ENCODE measurements at regions not wholly inside any gene's neighbourhood (a gene's known extent, or its start where the extent isn't known, plus 50 kb on each side); places are given as distances from the start of the nearest gene placed in this dataset.

DNA sequence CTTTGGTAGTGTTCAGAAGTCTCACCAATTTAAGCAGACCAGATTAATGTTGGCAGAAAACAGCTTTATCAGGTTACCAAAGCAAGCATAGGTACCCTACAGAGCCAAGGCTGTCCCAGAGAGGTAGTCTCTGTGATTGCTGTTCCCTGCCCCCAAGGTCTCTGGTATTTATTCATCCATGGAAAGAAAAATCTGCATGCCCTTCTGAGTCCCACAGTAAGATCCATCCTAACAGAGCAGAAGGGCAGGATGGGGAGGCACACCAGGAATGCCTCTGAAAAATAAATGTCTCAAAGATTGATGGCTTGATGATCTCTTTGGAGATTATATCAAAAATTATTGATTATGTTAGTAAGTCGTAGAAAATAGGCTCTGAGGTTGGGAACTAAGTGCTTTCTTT, 122.8 kb downstream of the FAT3 start:
- TF ChIP-seq POLR2AphosphoS5 (IDR thresholded peaks at IDR 0.05) (no peak), RAD21 (conservative IDR thresholded peaks at IDR 0.05) (no peak), MXI1 (conservative IDR thresholded peaks at IDR 0.05; ENCODE audit: poor library complexity, severe bottlenecking) (no peak), SMC3 (conservative IDR thresholded peaks at IDR 0.05; ENCODE audit: poor library complexity) (no peak), TAF1 (IDR thresholded peaks at IDR 0.05; ENCODE audit: low read depth) (no peak), EZH2 (IDR thresholded peaks at IDR 0.05; ENCODE audit: borderline replicate concordance, insufficient read depth, low read length, poor library complexity, severe bottlenecking) (no peak)
- TF ChIP-seq, protein P1, sequence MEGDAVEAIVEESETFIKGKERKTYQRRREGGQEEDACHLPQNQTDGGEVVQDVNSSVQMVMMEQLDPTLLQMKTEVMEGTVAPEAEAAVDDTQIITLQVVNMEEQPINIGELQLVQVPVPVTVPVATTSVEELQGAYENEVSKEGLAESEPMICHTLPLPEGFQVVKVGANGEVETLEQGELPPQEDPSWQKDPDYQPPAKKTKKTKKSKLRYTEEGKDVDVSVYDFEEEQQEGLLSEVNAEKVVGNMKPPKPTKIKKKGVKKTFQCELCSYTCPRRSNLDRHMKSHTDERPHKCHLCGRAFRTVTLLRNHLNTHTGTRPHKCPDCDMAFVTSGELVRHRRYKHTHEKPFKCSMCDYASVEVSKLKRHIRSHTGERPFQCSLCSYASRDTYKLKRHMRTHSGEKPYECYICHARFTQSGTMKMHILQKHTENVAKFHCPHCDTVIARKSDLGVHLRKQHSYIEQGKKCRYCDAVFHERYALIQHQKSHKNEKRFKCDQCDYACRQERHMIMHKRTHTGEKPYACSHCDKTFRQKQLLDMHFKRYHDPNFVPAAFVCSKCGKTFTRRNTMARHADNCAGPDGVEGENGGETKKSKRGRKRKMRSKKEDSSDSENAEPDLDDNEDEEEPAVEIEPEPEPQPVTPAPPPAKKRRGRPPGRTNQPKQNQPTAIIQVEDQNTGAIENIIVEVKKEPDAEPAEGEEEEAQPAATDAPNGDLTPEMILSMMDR (IDR thresholded peaks at IDR 0.05; ENCODE audit: poor library complexity, severe bottlenecking) = no peak
- Histone ChIP-seq H3F3A (ENCODE audit: insufficient read depth, low read length, poor library complexity, severe bottlenecking) (no peaks in the 10 kb centered on the region), H3K4me2 (ENCODE audit: low read length) (no peak overlapping the region), H4K20me1 (ENCODE audit: insufficient read depth) (no peaks in the 10 kb centered on the region), H2AFZ (ENCODE audit: low read depth, low read length) (no peak overlapping the region), H3K4me3 (ENCODE audit: low read length) (no peak overlapping the region), H3K9me3 (ENCODE audit: low read length) (no peaks in the 10 kb centered on the region), H3K36me3 (ENCODE audit: insufficient read depth, low read length) (no peaks in the 10 kb centered on the region), H3K27ac (ENCODE audit: low read length) (no peak overlapping the region), H3K79me2 (replicated peaks; ENCODE audit: insufficient read depth, low read length) (no peaks in the 10 kb centered on the region), H3K9me2 (ENCODE audit: insufficient read depth, low read length) (no peaks in the 10 kb centered on the region), H3K9ac (ENCODE audit: low read length) (no peak overlapping the region), H3K27me3 (ENCODE audit: insufficient read depth, low read depth, low read length) (no peaks in the 10 kb centered on the region)

DNA sequence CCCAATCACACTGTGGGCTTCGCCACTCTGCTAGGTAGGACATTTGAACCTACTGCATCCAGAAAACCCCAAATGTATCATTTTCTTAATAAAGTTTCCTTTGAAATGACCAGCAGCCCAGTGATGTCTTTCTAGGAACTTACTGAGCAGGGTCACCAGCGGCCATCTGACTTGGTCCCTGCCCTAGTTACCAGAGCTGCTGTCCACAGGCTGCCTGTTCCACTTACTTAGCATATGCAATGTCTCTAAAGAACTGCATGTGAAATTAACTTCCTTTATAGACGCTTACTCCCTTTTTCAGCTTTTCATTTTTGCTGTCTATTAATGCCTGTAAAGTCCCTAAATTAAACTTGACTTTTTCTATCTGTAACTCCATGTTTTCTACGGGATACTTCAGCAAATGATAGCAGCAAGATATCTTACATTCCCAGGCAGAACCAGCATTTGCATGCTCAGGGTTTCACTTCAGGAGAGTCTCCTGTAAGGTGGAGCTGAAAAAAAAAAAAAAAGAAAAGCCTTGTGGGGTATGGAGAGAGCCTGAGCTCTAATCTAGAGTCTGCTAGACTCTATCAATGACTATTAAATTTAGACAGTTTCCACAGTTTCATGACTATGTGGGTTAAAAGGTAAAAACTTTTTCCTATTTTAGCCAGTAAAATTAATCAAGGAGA, 125.0 kb downstream of the FAT3 start:
- no peak for TF ChIP-seq EZH2 (IDR thresholded peaks at IDR 0.05; ENCODE audit: borderline replicate concordance, insufficient read depth, low read length, poor library complexity, severe bottlenecking)
- TF ChIP-seq SMC3 (conservative IDR thresholded peaks at IDR 0.05; ENCODE audit: poor library complexity) = no peak
- no peaks in the 10 kb centered on the region for H4K20me1 ChIP-seq (ENCODE audit: insufficient read depth)
- H3K27ac ChIP-seq (ENCODE audit: low read length) = no peak overlapping the region
- no peaks in the 10 kb centered on the region for H3F3A ChIP-seq (ENCODE audit: insufficient read depth, low read length, poor library complexity, severe bottlenecking)
- H3K4me3 ChIP-seq (ENCODE audit: low read length) = no peak overlapping the region
- no peaks in the 10 kb centered on the region for H3K36me3 ChIP-seq (ENCODE audit: insufficient read depth, low read length)
- no peaks in the 10 kb centered on the region for H3K27me3 ChIP-seq (ENCODE audit: insufficient read depth, low read depth, low read length)
- no peaks in the 10 kb centered on the region for H3K79me2 ChIP-seq (replicated peaks; ENCODE audit: insufficient read depth, low read length)
- no peaks in the 10 kb centered on the region for H3K9me3 ChIP-seq (ENCODE audit: low read length)
- H2AFZ ChIP-seq (ENCODE audit: low read depth, low read length) = no peak overlapping the region
- no peaks in the 10 kb centered on the region for H3K9me2 ChIP-seq (ENCODE audit: insufficient read depth, low read length)
- no peak overlapping the region for H3K9ac ChIP-seq (ENCODE audit: low read length)
- H3K4me2 ChIP-seq (ENCODE audit: low read length) = no peak overlapping the region

DNA sequence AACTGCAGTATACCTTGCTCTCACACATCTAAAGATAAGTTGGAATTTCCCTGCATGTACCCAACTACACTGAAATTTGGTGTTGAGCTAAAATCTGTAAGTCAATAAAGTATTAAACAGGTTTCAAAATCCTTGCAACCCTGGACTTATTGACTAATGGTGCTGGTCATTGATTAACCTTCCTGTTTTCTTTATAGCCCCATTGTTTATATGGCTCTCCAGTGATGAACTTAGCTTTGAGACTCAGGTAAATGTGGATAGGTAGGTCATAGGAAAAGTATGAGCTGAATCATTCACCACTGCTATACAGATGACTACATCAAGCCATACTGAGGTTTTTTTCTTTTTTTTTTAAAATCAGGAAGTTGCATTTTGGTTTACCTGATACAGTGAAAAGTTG, 132.7 kb downstream of the FAT3 start:
- Histone ChIP-seq H3K27ac (ENCODE audit: low read length) (no peak overlapping the region), H3K4me2 (ENCODE audit: low read length) (no peak overlapping the region), H3K9ac (ENCODE audit: low read length) (no peak overlapping the region), H3K4me3 (ENCODE audit: low read length) (no peak overlapping the region), H3F3A (ENCODE audit: insufficient read depth, low read length, poor library complexity, severe bottlenecking) (no peaks in the 10 kb centered on the region), H3K27me3 (ENCODE audit: insufficient read depth, low read depth, low read length) (no peaks in the 10 kb centered on the region), H3K79me2 (replicated peaks; ENCODE audit: insufficient read depth, low read length) (peaks cover 4% of the 10 kb centered on the region), H3K9me3 (ENCODE audit: low read length) (no peaks in the 10 kb centered on the region), H3K36me3 (ENCODE audit: insufficient read depth, low read length) (peaks cover 5% of the 10 kb centered on the region), H2AFZ (ENCODE audit: low read depth, low read length) (no peak overlapping the region), H3K9me2 (ENCODE audit: insufficient read depth, low read length) (no peaks in the 10 kb centered on the region), H4K20me1 (ENCODE audit: insufficient read depth) (no peaks in the 10 kb centered on the region)
- TF ChIP-seq POLR2AphosphoS5 (IDR thresholded peaks at IDR 0.05) (no peak), TAF1 (IDR thresholded peaks at IDR 0.05; ENCODE audit: low read depth) (no peak), SMC3 (conservative IDR thresholded peaks at IDR 0.05; ENCODE audit: poor library complexity) (no peak), RAD21 (conservative IDR thresholded peaks at IDR 0.05) (no peak), EZH2 (IDR thresholded peaks at IDR 0.05; ENCODE audit: borderline replicate concordance, insufficient read depth, low read length, poor library complexity, severe bottlenecking) (no peak), MXI1 (conservative IDR thresholded peaks at IDR 0.05; ENCODE audit: poor library complexity, severe bottlenecking) (no peak), EP300 (conservative IDR thresholded peaks at IDR 0.05; ENCODE audit: poor library complexity, severe bottlenecking) (no peak)
- TF ChIP-seq, protein P2, sequence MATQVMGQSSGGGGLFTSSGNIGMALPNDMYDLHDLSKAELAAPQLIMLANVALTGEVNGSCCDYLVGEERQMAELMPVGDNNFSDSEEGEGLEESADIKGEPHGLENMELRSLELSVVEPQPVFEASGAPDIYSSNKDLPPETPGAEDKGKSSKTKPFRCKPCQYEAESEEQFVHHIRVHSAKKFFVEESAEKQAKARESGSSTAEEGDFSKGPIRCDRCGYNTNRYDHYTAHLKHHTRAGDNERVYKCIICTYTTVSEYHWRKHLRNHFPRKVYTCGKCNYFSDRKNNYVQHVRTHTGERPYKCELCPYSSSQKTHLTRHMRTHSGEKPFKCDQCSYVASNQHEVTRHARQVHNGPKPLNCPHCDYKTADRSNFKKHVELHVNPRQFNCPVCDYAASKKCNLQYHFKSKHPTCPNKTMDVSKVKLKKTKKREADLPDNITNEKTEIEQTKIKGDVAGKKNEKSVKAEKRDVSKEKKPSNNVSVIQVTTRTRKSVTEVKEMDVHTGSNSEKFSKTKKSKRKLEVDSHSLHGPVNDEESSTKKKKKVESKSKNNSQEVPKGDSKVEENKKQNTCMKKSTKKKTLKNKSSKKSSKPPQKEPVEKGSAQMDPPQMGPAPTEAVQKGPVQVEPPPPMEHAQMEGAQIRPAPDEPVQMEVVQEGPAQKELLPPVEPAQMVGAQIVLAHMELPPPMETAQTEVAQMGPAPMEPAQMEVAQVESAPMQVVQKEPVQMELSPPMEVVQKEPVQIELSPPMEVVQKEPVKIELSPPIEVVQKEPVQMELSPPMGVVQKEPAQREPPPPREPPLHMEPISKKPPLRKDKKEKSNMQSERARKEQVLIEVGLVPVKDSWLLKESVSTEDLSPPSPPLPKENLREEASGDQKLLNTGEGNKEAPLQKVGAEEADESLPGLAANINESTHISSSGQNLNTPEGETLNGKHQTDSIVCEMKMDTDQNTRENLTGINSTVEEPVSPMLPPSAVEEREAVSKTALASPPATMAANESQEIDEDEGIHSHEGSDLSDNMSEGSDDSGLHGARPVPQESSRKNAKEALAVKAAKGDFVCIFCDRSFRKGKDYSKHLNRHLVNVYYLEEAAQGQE (IDR thresholded peaks at IDR 0.05; ENCODE audit: borderline replicate concordance) = no peak
- TF ChIP-seq, protein P1 (IDR thresholded peaks at IDR 0.05; ENCODE audit: poor library complexity, severe bottlenecking) = no peak

Measured in neural cell (in vitro differentiated cells).